NCI-H2196 treated with DMSO at 0.1 percent for 48 hours (cell line): ENCODE measurements at regions not wholly inside any gene's neighbourhood (a gene's known extent, or its start where the extent isn't known, plus 50 kb on each side); places are given as distances from the start of the nearest gene placed in this dataset.
"Not testable (repeated sequence)": the region's sequence is repeated elsewhere in the genome, so short reads cannot be mapped to it uniquely, and the experiment has no call there.

Source experiments
- DNase-seq: peaks from one replicate; lab custom pipeline; 2025; ENCODE audit not compliant: unreplicated experiment; lab: John Stamatoyannopoulos, UW

DNA sequence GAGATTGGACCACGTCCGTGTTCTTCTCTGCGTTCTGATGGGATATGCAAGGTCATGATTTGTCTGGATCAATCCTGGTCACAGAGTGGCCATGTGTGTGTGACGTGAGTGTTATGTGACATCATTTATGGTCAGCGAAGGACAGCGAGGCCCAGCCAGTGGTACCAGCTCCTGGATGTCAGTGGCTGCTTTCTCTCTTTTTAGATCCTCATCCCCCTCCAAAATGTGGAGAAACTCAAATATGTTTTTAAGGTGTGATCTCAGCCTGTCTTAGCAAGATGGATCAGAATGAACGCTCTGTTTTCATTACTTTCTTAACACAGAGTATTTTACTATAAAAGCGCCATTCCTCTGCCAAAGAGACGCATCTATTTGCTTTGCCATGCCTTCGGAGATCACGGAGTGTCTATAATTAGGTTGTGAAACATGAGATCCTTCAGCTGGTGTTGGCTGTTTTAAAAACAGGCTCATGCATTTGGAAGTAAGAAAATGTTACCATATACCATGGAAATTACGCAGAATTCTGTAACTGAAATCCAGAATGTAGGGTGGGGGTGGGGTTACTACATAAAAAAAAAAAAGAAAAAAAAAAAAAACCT is 245.5 kb upstream of the TCERG1L start:
- DNase-seq: no peak

- not testable (repeated sequence) for DNase-seq
Observed at GRCh38 chr10:131557956-131558355, 246.4 kb upstream of the TCERG1L start.

GRCh38 chr10:131559450-131559911 is 248.0 kb upstream of the TCERG1L start:
- no peak for DNase-seq

GRCh38 chr10:131560166-131560565 is 248.6 kb upstream of the TCERG1L start:
- DNase-seq: no peak

GRCh38 chr10:131560706-131561355 is 249.3 kb upstream of the TCERG1L start:
- no peak for DNase-seq

GRCh38 chr10:131561897-131562296 is 250.4 kb upstream of the TCERG1L start:
- no peak for DNase-seq

DNA sequence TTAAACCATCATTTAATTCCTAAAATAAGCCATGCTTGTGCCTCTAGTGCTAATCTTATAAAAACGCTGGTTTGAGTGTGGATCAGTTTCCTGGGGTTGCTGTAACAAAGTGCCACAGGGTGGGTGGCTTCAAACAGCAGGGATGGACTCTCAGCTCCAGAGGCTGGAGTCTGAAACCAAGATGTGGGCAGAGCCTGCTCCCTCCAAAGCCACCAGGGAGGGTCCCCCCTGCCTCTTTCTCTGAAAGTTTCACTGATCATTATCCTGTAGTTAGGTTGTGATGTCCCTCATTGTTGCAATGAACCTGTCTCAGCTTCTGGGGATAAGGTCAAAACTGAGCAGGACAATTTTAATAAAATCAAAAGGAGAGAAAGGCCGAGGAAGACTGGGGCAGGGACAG is 251.9 kb upstream of the TCERG1L start:
- no peak for DNase-seq

- DNase-seq: peak; percentile 18
Observed at GRCh38 chr10:131567279-131568162, 256.0 kb upstream of the TCERG1L start.

DNA sequence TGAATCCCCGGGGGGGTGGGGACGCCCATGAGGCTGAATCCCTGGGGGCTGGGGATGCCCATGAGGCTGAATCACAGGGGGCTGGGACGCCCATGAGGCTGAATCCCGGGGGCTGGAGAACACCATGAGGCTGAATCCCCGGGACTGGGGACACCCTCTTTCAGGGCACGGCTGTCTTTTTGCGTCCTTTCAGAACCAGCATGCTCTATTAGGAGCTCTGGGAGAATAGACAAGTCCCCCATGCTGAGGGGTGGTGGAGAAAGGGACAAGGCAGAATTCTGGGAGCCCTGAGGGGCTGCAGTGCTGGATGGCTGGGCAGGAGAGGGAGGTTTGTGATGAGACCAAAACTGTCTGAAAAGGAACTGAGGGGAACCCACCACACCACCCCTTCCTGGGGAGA is 257.3 kb upstream of the TCERG1L start:
- DNase-seq: no peak

DNA sequence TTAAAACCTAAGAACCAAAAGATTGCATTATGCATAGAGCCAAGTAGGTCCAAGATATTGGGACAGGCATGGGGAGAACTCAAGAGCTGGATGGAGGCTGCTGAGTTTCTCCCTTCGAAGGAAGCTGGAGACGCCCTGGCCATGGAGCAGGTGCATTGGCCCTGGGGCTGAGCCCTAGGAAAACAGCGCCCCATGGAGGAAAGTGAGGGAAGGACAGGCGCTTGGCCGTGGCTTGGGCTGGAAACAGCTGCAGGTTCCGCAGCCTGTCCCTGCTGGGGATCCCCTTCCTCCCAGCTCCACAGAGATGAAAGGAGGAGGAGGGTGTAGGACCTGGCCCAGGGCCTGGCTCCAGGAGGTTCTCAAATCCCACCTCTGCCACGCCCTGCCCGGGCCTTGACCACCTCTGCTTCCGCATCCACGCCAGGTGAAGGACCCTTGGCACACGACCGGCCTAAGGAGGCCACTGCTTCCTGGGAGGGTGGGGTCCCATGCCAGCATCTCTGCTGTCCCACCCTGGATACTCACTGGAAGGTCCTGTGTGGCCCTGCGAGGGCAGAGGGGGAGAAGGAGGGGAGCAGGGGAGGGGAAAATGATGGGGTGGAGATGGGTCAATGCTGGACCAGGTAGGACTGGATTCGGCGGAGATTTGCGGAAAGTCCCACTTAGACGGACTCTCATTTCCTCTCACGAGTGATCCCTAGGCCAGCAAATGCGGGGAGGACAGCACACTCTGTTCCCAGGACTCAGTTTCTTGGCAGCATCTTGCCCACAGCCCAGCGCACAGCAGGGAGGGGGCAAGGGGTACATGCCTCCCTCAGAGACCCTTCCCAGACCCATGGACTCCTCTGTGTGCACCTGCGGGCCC is 258.6 kb upstream of the TCERG1L start:
- no peak for DNase-seq

DNA sequence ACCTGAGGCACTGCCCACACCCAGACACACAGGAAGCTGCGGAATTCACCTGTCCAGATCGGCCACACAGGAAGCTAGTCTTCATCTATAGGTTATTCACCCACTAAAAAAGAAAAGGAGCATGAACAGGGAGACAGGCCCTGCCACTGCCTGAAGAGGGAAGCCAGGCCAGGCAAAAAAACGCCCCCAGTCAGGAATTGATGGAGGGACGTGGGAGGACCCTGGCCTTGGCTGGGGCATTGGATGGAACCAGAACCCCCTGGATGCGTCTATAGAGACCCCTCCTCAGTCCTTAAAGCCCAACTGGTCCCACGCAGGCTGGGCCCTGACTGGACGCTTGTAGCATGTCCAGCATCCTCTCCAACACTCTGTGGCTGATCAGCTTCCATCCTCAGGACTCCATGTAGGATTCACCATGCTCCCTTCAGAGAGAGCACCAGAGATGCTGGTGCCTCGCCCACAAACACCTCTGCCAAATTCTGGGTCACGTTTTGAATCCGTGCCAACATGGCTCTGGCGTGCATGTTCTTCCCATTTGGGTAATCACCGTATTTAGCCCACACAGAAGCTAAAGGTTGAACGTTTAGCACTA is 259.3 kb upstream of the TCERG1L start:
- DNase-seq: no peak

DNA sequence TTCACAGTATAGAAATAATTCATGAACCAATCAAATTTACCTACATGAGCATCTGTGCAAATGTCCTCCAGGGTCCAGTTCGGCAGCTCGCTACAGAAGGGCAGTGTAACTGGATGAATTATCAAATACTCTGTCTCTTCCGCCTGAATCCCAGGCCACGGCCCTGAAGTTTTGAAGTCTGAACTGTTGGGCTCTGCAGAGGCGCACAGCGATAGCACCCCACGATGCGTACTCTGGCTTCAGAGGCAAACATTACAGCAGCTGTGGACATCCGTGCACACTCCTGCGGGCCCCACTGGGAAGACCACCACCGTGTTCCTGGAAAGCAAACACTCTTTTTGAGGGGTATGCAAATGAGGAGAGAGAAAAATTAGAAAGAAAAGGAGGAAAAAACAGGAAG is 259.8 kb upstream of the TCERG1L start:
- DNase-seq: no peak

- DNase-seq: no peak
Observed at GRCh38 chr10:131571865-131572264, 260.3 kb upstream of the TCERG1L start.

- DNase-seq: no peak
Observed at GRCh38 chr10:131573256-131573655, 261.7 kb upstream of the TCERG1L start.

- DNase-seq: no peak
Observed at GRCh38 chr10:131573707-131574106, 262.2 kb upstream of the TCERG1L start.

DNA sequence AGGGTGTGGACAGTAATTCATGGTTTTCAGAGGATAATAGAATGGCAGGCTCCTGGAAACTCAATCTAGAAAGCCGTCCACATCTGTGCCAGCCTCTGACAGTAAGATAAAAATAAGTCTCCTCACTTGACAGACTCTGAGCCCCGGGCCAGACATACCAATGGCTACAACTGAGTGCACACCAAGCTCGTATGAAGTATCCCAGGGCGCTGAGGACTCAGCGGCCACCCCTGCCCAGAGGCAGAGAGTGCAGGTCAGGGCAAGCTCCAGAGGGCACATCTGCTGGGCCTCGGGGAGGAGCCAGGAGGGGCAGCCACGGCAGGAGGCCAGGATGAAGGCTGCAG is 262.8 kb upstream of the TCERG1L start:
- DNase-seq: no peak

- DNase-seq: no peak
Observed at GRCh38 chr10:131574707-131575430, 263.3 kb upstream of the TCERG1L start.

DNA sequence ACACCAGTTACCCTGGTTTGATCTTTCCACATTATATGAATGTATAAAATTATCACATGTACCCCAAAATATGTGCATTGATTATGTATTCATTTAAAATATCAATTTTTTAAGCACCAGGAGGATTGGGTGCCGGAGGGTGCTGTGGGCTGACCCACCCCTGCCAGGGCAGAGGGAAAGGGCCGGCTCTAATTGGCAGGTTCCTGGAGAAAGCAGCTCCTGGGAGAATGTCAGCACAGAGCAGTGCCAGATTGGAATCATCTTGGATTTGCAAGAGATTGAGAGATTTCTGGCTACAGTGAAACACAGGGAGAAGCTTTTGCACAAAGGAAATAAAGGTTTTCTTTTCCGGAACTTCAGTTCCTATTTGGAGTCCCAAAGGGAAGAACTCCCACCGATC is 264.4 kb upstream of the TCERG1L start:
- no peak for DNase-seq

- no peak for DNase-seq
Observed at GRCh38 chr10:131576341-131577177, 265.0 kb upstream of the TCERG1L start.
